ENCODE measurements at regions not wholly inside any gene's neighbourhood (a gene's known extent, or its start where the extent isn't known, plus 50 kb on each side); places are given as distances from the start of the nearest gene placed in this dataset.

- DNase-seq, result no peak
These were observed 75.4 kb downstream of the CYB561 start for GRCh38 chr17:63370696-63371095.

GRCh38 chr17:63376949-63377348, 69.2 kb downstream of the CYB561 start:
- Histone ChIP-seq H3K27ac (no peak overlapping the region), H3K27me3 (ENCODE audit: insufficient read depth, low read depth, severe bottlenecking) (no peaks in the 10 kb centered on the region), H3K9me3 (ENCODE audit: severe bottlenecking) (no peaks in the 10 kb centered on the region), H3K36me3 (peaks cover 14% of the 10 kb centered on the region), H3K4me3 (ENCODE audit: low read depth, low read length) (no peak overlapping the region)
- TF ChIP-seq CTCF (IDR thresholded peaks at IDR 0.05; ENCODE audit: low read depth, low read length), result no peak
- no peak for DNase-seq

More at GRCh38 chr17:63370696-63371095, 75.4 kb downstream of the CYB561 start:
- TF ChIP-seq CTCF (IDR thresholded peaks at IDR 0.05; ENCODE audit: low read depth, low read length), result no peak
- Histone ChIP-seq H3K27ac (no peak overlapping the region), H3K36me3 (no peaks in the 10 kb centered on the region), H3K27me3 (ENCODE audit: insufficient read depth, low read depth, severe bottlenecking) (no peaks in the 10 kb centered on the region), H3K9me3 (ENCODE audit: severe bottlenecking) (no peaks in the 10 kb centered on the region), H3K4me3 (ENCODE audit: low read depth, low read length) (no peak overlapping the region)

GRCh38 chr17:63378411-63379375, 67.4 kb downstream of the CYB561 start:
- no peak for TF ChIP-seq CTCF (IDR thresholded peaks at IDR 0.05; ENCODE audit: low read depth, low read length)
- Histone ChIP-seq H3K9me3 (ENCODE audit: severe bottlenecking) (no peaks in the 10 kb centered on the region), H3K27me3 (ENCODE audit: insufficient read depth, low read depth, severe bottlenecking) (no peaks in the 10 kb centered on the region), H3K4me3 (ENCODE audit: low read depth, low read length) (no peak overlapping the region), H3K27ac (no peak overlapping the region), H3K36me3 (peaks cover 16% of the 10 kb centered on the region)
- DNase-seq, result no peak

- Histone ChIP-seq H3K9me3 (ENCODE audit: severe bottlenecking) (no peaks in the 10 kb centered on the region), H3K36me3 (peaks cover 16% of the 10 kb centered on the region), H3K4me3 (ENCODE audit: low read depth, low read length) (no peak overlapping the region), H3K27ac (no peak overlapping the region), H3K27me3 (ENCODE audit: insufficient read depth, low read depth, severe bottlenecking) (no peaks in the 10 kb centered on the region)
- DNase-seq, result no peak
- TF ChIP-seq CTCF (IDR thresholded peaks at IDR 0.05; ENCODE audit: low read depth, low read length), result no peak
These were observed 66.5 kb downstream of the CYB561 start for GRCh38 chr17:63379636-63380035.

- TF ChIP-seq CTCF (IDR thresholded peaks at IDR 0.05; ENCODE audit: low read depth, low read length), result no peak
- Histone ChIP-seq H3K4me3 (ENCODE audit: low read depth, low read length) (no peak overlapping the region), H3K9me3 (ENCODE audit: severe bottlenecking) (no peaks in the 10 kb centered on the region), H3K27me3 (ENCODE audit: insufficient read depth, low read depth, severe bottlenecking) (no peaks in the 10 kb centered on the region), H3K36me3 (peaks cover 16% of the 10 kb centered on the region), H3K27ac (no peak overlapping the region)
- DNase-seq, result no peak
These were observed 64.9 kb downstream of the CYB561 start for GRCh38 chr17:63381101-63381729.

Measured in WERI-Rb-1 (cell line).